ENCODE measurements at regions not wholly inside any gene's neighbourhood (a gene's known extent, or its start where the extent isn't known, plus 50 kb on each side); places are given as distances from the start of the nearest gene placed in this dataset.
"Not testable (repeated sequence)": the region's sequence is repeated elsewhere in the genome, so short reads cannot be mapped to it uniquely, and the experiment has no call there.

DNA sequence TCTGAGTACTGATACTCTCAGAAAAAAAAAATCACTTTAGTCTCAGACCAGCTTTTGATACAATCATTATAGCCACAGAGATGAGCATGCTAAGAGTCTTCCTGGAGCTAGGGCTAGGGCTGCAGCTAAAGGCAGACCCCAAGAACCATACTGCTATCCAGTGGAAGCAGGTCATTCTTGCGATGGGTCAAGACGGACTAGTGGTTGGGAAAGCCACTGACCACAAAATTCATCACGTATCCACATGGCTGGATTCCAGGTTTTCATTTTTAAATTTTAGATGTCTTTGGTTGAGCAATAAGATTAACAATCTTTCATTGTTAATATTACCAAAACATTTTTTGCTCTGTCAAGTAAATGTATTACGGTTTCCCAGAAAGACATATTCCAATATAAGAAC is 598.1 kb downstream of the DNAH5 start:
- 86 to 90% (median 89%) methylated on average over 4 of the region's 4 CpGs for WGBS, 3 donors
- TF ChIP-seq, protein P1, sequence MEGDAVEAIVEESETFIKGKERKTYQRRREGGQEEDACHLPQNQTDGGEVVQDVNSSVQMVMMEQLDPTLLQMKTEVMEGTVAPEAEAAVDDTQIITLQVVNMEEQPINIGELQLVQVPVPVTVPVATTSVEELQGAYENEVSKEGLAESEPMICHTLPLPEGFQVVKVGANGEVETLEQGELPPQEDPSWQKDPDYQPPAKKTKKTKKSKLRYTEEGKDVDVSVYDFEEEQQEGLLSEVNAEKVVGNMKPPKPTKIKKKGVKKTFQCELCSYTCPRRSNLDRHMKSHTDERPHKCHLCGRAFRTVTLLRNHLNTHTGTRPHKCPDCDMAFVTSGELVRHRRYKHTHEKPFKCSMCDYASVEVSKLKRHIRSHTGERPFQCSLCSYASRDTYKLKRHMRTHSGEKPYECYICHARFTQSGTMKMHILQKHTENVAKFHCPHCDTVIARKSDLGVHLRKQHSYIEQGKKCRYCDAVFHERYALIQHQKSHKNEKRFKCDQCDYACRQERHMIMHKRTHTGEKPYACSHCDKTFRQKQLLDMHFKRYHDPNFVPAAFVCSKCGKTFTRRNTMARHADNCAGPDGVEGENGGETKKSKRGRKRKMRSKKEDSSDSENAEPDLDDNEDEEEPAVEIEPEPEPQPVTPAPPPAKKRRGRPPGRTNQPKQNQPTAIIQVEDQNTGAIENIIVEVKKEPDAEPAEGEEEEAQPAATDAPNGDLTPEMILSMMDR (IDR thresholded peaks at IDR 0.05), result no peak
- TF ChIP-seq EP300 (IDR thresholded peaks at IDR 0.05), result no peak
- no peak for TF ChIP-seq POLR2A (IDR thresholded peaks at IDR 0.05)
- Histone ChIP-seq H3K4me1 (ENCODE audit: insufficient read depth) (no peaks in the 10 kb centered on the region), H3K4me3 (no peak overlapping the region), H3K27me3 (no peaks in the 10 kb centered on the region), H3K9me3 (no peaks in the 10 kb centered on the region), H3K27ac (no peak overlapping the region), H3K36me3 (no peaks in the 10 kb centered on the region)
- intact Hi-C loops (cut with DNase I), result no loop called here
- no peak for DNase-seq

DNA sequence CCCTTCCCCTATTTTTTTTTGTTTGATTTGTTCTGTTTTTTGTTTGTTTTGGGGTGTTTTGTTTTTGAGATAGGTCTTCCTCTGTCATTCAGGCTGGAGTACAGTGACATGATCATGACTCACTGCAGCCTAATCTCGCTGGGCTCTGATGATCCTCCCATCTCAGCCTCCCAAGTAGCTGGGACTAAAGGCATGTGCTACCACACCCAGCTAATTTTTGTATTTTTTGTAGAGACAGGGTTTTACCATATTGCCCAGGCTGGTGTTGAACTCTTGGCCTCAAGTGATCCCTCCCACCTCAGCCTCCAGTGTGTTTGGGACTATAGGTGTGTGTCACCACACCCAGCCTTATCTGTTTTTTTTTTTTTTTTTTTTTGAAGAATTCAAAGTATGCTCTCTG is 605.4 kb downstream of the DNAH5 start:
- Histone ChIP-seq H3K27ac (no peak overlapping the region), H3K27me3 (no peaks in the 10 kb centered on the region), H3K4me1 (ENCODE audit: insufficient read depth) (no peaks in the 10 kb centered on the region), H3K4me3 (no peak overlapping the region), H3K36me3 (no peaks in the 10 kb centered on the region), H3K9me3 (no peaks in the 10 kb centered on the region)
- 0 to 57% (median 0%) methylated on average over 1 of the region's 1 CpG for WGBS, 3 donors
- no peak for DNase-seq
- intact Hi-C loops (cut with DNase I), result no loop called here
- no peak for TF ChIP-seq EP300 (IDR thresholded peaks at IDR 0.05)
- TF ChIP-seq, protein P1 (IDR thresholded peaks at IDR 0.05), result no peak
- no peak for TF ChIP-seq POLR2A (IDR thresholded peaks at IDR 0.05)

DNA sequence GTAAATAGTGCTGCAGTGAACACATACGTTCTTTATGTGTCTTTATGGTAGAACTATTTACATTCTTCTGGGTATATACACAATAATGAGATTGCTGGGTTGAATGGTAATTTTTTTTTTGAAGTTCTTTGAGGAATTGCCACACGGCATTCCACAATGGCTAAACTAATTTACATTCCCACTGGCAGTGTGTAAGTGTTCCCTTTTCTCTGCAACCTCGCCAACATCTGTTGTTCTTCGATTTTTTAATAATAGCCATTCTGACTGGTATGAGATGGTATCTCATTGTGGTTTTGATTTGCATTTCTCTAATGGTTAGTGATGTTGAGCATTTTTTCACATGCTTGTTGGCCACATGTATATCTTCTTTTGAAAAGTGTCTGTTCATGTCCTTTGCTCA is 609.5 kb downstream of the DNAH5 start:
- H3K27me3 ChIP-seq; DNase-seq; H3K9me3 ChIP-seq; H3K27ac ChIP-seq; H3K4me3 ChIP-seq; H3K4me1 ChIP-seq (ENCODE audit: insufficient read depth); intact Hi-C loops (cut with DNase I); H3K36me3 ChIP-seq: not testable (repeated sequence)
- WGBS, 3 donors, result 56 to 85% (median 60%) methylated on average over 4 of the region's 4 CpGs

DNA sequence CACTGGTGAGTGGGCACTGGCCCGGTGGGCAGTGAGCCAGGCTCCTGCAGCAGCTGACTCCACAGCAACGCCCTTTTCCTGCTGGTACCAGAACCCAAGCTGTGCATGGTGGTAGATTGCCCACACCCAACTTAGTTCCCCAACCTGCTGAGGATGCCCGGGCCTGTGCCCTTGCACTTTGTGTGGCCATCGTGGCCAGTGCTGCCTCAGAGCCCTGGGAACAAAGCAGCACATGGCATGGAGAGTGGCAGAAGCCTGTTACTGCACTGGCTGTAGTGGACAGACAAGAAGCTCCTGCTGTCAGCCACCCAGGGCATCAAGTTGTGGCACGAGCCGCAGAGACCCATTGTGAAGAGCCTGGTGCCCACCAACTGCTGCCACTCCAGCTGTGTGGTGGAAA is 612.9 kb downstream of the DNAH5 start:
- no peaks in the 10 kb centered on the region for H3K36me3 ChIP-seq
- TF ChIP-seq POLR2A (IDR thresholded peaks at IDR 0.05) (no peak), EP300 (IDR thresholded peaks at IDR 0.05) (no peak)
- TF ChIP-seq, protein P1 (IDR thresholded peaks at IDR 0.05), result no peak
- no peak overlapping the region for H3K4me3 ChIP-seq
- H3K9me3 ChIP-seq, result no peaks in the 10 kb centered on the region
- H3K27me3 ChIP-seq, result no peaks in the 10 kb centered on the region
- intact Hi-C loops (cut with DNase I), result no loop called here
- WGBS, 3 donors, result 60 to 90% (median 66%) methylated on average over 6 of the region's 6 CpGs
- H3K27ac ChIP-seq, result no peak overlapping the region
- no peaks in the 10 kb centered on the region for H3K4me1 ChIP-seq (ENCODE audit: insufficient read depth)
- DNase-seq, result no peak

DNA sequence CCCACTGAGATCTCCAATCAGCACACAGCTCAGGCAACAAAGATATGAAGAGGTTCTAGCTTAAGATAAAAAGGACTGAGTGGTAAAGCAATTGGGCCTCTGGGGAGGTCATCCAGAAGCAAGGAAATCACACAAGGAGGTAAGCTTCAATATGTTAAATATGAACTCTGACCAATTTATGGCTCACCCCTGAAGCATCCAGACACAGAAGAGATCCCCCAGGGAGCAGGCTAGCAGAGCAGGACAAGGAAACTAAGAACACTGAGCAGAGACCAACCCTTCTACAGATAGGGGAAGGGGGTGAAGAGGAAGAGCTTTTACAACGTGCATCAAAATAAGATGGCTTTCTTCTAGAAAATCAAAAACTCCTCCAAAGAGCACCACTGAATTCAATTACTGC is 616.2 kb downstream of the DNAH5 start:
- Histone ChIP-seq H3K4me3 (no peak overlapping the region), H3K36me3 (no peaks in the 10 kb centered on the region), H3K4me1 (ENCODE audit: insufficient read depth) (no peaks in the 10 kb centered on the region), H3K9me3 (no peaks in the 10 kb centered on the region), H3K27me3 (no peaks in the 10 kb centered on the region), H3K27ac (no peak overlapping the region)
- intact Hi-C loops (cut with DNase I), result no loop called here
- DNase-seq, result no peak
- TF ChIP-seq, protein P1 (IDR thresholded peaks at IDR 0.05), result no peak
- TF ChIP-seq EP300 (IDR thresholded peaks at IDR 0.05), result no peak
- TF ChIP-seq POLR2A (IDR thresholded peaks at IDR 0.05), result no peak
- 67 to 71% (median 71%) methylated on average over 1 of the region's 1 CpG for WGBS, 3 donors
